OCI-LY7 (cell line): ENCODE measurements at regions not wholly inside any gene's neighbourhood (a gene's known extent, or its start where the extent isn't known, plus 50 kb on each side); places are given as distances from the start of the nearest gene placed in this dataset.

Source experiments
- BruUV-seq: library from RNA; stranded (reverse); fragments of 400-500 nt; replicated peaks from 2 replicates; lab custom pipeline; 2021; lab: Mats Ljungman, UMichigan
- CTCF ChIA-PET: fragments of 300-600 bp; sonication (Branson Sonifier 250); formaldehyde crosslinking; loops from one replicate; lab custom pipeline; 2022; ENCODE audit warnings: antibody characterized with exemption; ENCODE audit not compliant: unreplicated experiment; lab: Charles Lee
- POLR2A ChIA-PET: fragments of 300-600 bp; sonication (Branson Sonifier 250); formaldehyde crosslinking; loops from one replicate; lab custom pipeline; 2022; ENCODE audit warnings: antibody characterized with exemption; lab: Charles Lee
- DNase-seq: peaks from one replicate; pipeline ENCODE4 v3.0.0-alpha.2; 2015; ENCODE audit warnings: low spot score
- H2AFZ ChIP-seq: fragments of 200-600 bp; sonication (generic), shearing (Covaris generic); 2 replicates; pipeline ENCODE4 v1.6.1; 2014; ENCODE audit warnings: mild to moderate bottlenecking, antibody characterized with exemption, low read length, moderate library complexity
- H3K27ac ChIP-seq: fragments of 200-600 bp; sonication (generic); 2 replicates; pipeline ENCODE4 v1.5.1; 2014; ENCODE audit warnings: mixed run types, low read depth, mild to moderate bottlenecking, moderate library complexity, low read length, inconsistent platforms; ENCODE audit not compliant: poor library complexity, severe bottlenecking
- H3K36me3 ChIP-seq: fragments of 200-600 bp; sonication (generic); 2 replicates; pipeline ENCODE4 v1.6.1; 2014; ENCODE audit warnings: mild to moderate bottlenecking, antibody characterized with exemption, low read length, moderate library complexity, mixed read lengths; ENCODE audit not compliant: insufficient read depth
- H3K4me1 ChIP-seq: fragments of 200-600 bp; sonication (generic); 2 replicates; pipeline ENCODE4 v1.5.1; 2014; ENCODE audit warnings: mild to moderate bottlenecking, low read length; ENCODE audit not compliant: insufficient read depth, poor library complexity, severe bottlenecking
- H3K4me2 ChIP-seq: fragments of 200-600 bp; sonication (generic); 2 replicates; pipeline ENCODE4 v1.6.1; 2014; ENCODE audit warnings: mild to moderate bottlenecking, low read length
- H3K4me3 ChIP-seq: fragments of 200-600 bp; sonication (generic); 2 replicates; pipeline ENCODE4 v1.5.1; 2014; ENCODE audit warnings: mild to moderate bottlenecking, low read depth, low read length; ENCODE audit not compliant: poor library complexity, severe bottlenecking
- H3K79me2 ChIP-seq: fragments of 200-600 bp; sonication (generic); 2 replicates; pipeline ENCODE4 v1.6.1; 2016; ENCODE audit warnings: low read depth, mild to moderate bottlenecking, low read length, moderate library complexity, mixed read lengths; ENCODE audit not compliant: insufficient read depth
- H3K9me2 ChIP-seq: fragments of 200-600 bp; sonication (generic); 2 replicates; pipeline ENCODE4 v1.6.1; 2016; ENCODE audit warnings: mild to moderate bottlenecking, low read length, mixed read lengths; ENCODE audit not compliant: insufficient read depth
- H3K9me3 ChIP-seq: fragments of 200-600 bp; sonication (generic); 2 replicates; pipeline ENCODE4 v1.6.1; 2014; ENCODE audit warnings: mild to moderate bottlenecking, mixed run types, low read length, mixed read lengths
- H4K20me1 ChIP-seq: fragments of 200-600 bp; sonication (generic); 2 replicates; pipeline ENCODE4 v1.6.1; 2014; ENCODE audit warnings: mild to moderate bottlenecking, antibody characterized with exemption, low read length, moderate library complexity, mixed read lengths; ENCODE audit not compliant: insufficient read depth
- EZH2phosphoT487 ChIP-seq: fragments of 200-600 bp; sonication (generic); IDR thresholded peaks from 2 replicates; pipeline ENCODE4 v1.6.1; 2018; ENCODE audit warnings: low read depth, borderline replicate concordance, mild to moderate bottlenecking, mixed run types, antibody characterized with exemption, low read length, moderate library complexity, mixed read lengths
- intact Hi-C: fragments of 100-400 bp; cut with micrococcal nuclease; formaldehyde crosslinking; loops from one replicate; pipeline ENCODE4 v1.10.0; 2022; ENCODE audit not compliant: unreplicated experiment
- TF ChIP-seq, protein P1 (sequence below): fragments of 200-600 bp; sonication (generic); conservative IDR thresholded peaks from 2 replicates; pipeline ENCODE4 v1.5.1; 2014; ENCODE audit warnings: mild to moderate bottlenecking, antibody characterized with exemption, low read length, moderate library complexity, mixed read lengths

DNA sequence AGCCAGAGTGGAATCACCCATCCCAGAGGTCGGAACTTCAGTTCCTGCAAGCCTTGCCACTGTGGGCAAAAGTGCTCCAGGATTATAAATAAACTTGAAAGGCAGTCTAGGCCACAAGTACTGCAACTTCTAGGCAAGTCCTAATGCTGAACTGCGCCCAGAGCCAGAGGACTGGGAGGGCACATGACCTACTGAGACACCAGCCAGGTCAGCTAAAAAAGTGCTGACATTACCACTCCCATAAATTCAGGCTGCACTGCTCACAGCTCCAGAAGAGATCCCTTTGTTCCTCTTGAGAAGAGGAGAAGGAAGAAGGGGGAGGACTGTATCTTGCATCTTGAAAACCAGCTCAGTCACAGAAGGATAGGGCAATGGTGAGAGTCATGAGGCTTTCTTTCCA is 1084.1 kb upstream of the PHF14 start:
- TF ChIP-seq EZH2phosphoT487, result no peak
- TF ChIP-seq, protein P1, sequence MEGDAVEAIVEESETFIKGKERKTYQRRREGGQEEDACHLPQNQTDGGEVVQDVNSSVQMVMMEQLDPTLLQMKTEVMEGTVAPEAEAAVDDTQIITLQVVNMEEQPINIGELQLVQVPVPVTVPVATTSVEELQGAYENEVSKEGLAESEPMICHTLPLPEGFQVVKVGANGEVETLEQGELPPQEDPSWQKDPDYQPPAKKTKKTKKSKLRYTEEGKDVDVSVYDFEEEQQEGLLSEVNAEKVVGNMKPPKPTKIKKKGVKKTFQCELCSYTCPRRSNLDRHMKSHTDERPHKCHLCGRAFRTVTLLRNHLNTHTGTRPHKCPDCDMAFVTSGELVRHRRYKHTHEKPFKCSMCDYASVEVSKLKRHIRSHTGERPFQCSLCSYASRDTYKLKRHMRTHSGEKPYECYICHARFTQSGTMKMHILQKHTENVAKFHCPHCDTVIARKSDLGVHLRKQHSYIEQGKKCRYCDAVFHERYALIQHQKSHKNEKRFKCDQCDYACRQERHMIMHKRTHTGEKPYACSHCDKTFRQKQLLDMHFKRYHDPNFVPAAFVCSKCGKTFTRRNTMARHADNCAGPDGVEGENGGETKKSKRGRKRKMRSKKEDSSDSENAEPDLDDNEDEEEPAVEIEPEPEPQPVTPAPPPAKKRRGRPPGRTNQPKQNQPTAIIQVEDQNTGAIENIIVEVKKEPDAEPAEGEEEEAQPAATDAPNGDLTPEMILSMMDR, result no peak
- intact Hi-C loops, result no loop called here
- no peak for DNase-seq
- H3K79me2 ChIP-seq, result no peaks in the 10 kb centered on the region
- ChIA-PET CTCF (no interaction called here), POLR2A (no interaction called here)
- H4K20me1 ChIP-seq, result no peaks in the 10 kb centered on the region
- H3K4me3 ChIP-seq, result no peak overlapping the region
- no TSS peak for BruUV-seq
- H3K4me1 ChIP-seq, result no peaks in the 10 kb centered on the region
- no peaks in the 10 kb centered on the region for H3K9me2 ChIP-seq
- no peak overlapping the region for H3K27ac ChIP-seq
- H3K9me3 ChIP-seq, result 0 out of 2 replicates have a peak, but pooled peaks cover 5% of the 10 kb centered on the region
- H3K4me2 ChIP-seq, result no peak overlapping the region
- H3K36me3 ChIP-seq, result no peaks in the 10 kb centered on the region
- H2AFZ ChIP-seq, result no peak overlapping the region

DNA sequence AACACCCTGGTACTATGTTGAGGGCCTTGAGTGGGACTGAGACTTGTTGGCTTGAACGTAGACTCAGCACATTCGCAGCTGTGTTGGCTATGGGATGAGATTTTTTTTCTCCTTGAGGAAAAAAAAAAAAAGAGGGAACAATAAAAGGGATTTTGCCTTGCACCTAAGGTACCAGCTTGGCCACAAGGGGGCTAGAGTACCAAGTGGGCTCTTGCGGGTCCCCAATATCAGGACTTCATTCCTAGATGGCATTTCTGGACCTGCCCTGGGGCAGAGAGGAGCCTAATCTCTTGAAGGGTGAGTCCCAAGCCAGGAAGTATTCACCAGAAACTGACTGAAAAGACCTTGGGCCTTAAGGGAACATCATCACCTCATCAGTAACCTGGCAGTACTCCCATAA is 1083.6 kb upstream of the PHF14 start:
- CTCF ChIA-PET, result no interaction called here
- Histone ChIP-seq H3K4me1 (no peaks in the 10 kb centered on the region), H3K27ac (no peak overlapping the region), H2AFZ (no peak overlapping the region), H3K4me3 (no peak overlapping the region), H3K36me3 (no peaks in the 10 kb centered on the region), H3K79me2 (no peaks in the 10 kb centered on the region), H3K9me3 (0 out of 2 replicates have a peak, but pooled peaks cover 5% of the 10 kb centered on the region), H4K20me1 (no peaks in the 10 kb centered on the region), H3K4me2 (no peak overlapping the region), H3K9me2 (no peaks in the 10 kb centered on the region)
- TF ChIP-seq, protein P1, result 0 out of 2 replicates have a peak, but pooled peaks have one; percentile 20
- no peak for TF ChIP-seq EZH2phosphoT487
- no TSS peak for BruUV-seq
- intact Hi-C loops, result no loop called here
- DNase-seq, result no peak
- POLR2A ChIA-PET, result interaction anchor here (0.7 kb wide), 1 partner anchor 726 kb away, joined by 4 read pairs; no protein-coding TSS in a partner anchor

DNA sequence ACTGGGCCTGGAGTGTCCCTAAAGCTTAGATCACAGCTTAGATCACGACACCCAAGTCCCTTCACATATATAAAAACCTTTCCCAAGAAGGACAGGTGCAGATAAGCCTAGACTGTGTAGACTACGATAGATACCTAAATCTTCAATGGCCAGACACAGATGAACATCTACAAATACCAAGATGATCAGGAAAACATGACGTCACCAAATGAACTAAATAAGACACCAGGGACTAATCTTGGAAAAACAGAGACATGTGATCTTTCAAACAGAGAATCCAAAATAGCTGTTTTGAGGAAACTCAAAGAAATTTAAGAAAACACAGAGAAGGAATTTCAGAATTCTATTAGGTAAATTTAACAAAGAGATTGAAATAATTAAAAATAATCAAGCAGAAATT is 1082.6 kb upstream of the PHF14 start:
- Histone ChIP-seq H4K20me1 (no peaks in the 10 kb centered on the region), H3K79me2 (no peaks in the 10 kb centered on the region), H3K36me3 (no peaks in the 10 kb centered on the region), H2AFZ (no peak overlapping the region), H3K9me2 (no peaks in the 10 kb centered on the region), H3K27ac (no peak overlapping the region), H3K4me2 (no peak overlapping the region), H3K4me1 (no peaks in the 10 kb centered on the region), H3K4me3 (no peak overlapping the region), H3K9me3 (0 out of 2 replicates have a peak, but pooled peaks cover 5% of the 10 kb centered on the region)
- BruUV-seq, result no TSS peak
- CTCF ChIA-PET, result no interaction called here
- TF ChIP-seq, protein P1, result no peak
- intact Hi-C loops, result no loop called here
- POLR2A ChIA-PET, result interaction anchor here (0.7 kb wide), 1 partner anchor 732 kb away, joined by 3 read pairs; no protein-coding TSS in a partner anchor
- DNase-seq, result no peak
